22Rv1 (cell line): ENCODE measurements at regions not wholly inside any gene's neighbourhood (a gene's known extent, or its start where the extent isn't known, plus 50 kb on each side); places are given as distances from the start of the nearest gene placed in this dataset.

Source experiments
- CTCF ChIP-seq: fragments of 450-650 bp; IDR thresholded peaks from 2 replicates; pipeline ENCODE4 v1.5.1; 2017; ENCODE audit warnings: mild to moderate bottlenecking
- ZFX ChIP-seq: fragments of 450-650 bp; IDR thresholded peaks from 2 replicates; pipeline ENCODE4 v1.6.1; 2017; ENCODE audit warnings: antibody characterized with exemption, borderline replicate concordance

GRCh38 chr2:172294983-172295382 is 132.4 kb upstream of the ITGA6 start:
- TF ChIP-seq CTCF (no peak), ZFX (no peak)
